ENCODE measurements at regions not wholly inside any gene's neighbourhood (a gene's known extent, or its start where the extent isn't known, plus 50 kb on each side); places are given as distances from the start of the nearest gene placed in this dataset.
"Not testable (repeated sequence)": the region's sequence is repeated elsewhere in the genome, so short reads cannot be mapped to it uniquely, and the experiment has no call there.

- no peaks in the 10 kb centered on the region for H3K9me3 ChIP-seq (ENCODE audit: control insufficient read depth in 4 of 4, low read length in 3 of 4)
- TF ChIP-seq RXRA (IDR thresholded peaks at IDR 0.05) (no peak), NR2F2 (IDR thresholded peaks at IDR 0.05) (no peak), FOXA2 (IDR thresholded peaks at IDR 0.05) (no peak), SP1 (IDR thresholded peaks at IDR 0.05) (no peak), HNF4A (conservative IDR thresholded peaks at IDR 0.05) (no peak), CTCF (IDR thresholded peaks at IDR 0.05; ENCODE audit: low read depth, low read length, missing input control) (no peak), REST (IDR thresholded peaks at IDR 0.05) (no peak), EGR1 (IDR thresholded peaks at IDR 0.05; ENCODE audit: low read depth in 2 of 2) (no peak), RAD21 (IDR thresholded peaks at IDR 0.05) (no peak), FOXA1 (IDR thresholded peaks at IDR 0.05) (no peak)
- 88% methylated on average over 2 of the region's 2 CpGs for WGBS
- H3K4me1 ChIP-seq (ENCODE audit: control insufficient read depth in 4 of 4, insufficient read depth in 4 of 4, low read length in 3 of 4) = no peaks in the 10 kb centered on the region
- H3K27ac ChIP-seq (ENCODE audit: low read depth in 1 of 2, low read length in 2 of 2) = no peak overlapping the region
- H3K4me3 ChIP-seq (ENCODE audit: low read depth in 1 of 3, low read length in 3 of 3) = no peak overlapping the region
- no peak overlapping the region for H3K9ac ChIP-seq (ENCODE audit: low read depth in 1 of 2, low read length in 2 of 2)
- DNase-seq (ENCODE audit: low spot score) = no peak
- no peaks in the 10 kb centered on the region for H3K27me3 ChIP-seq (ENCODE audit: control insufficient read depth in 4 of 4, insufficient read depth in 4 of 4, low read length in 3 of 4)
- no peaks in the 10 kb centered on the region for H3K36me3 ChIP-seq (ENCODE audit: control insufficient read depth in 4 of 4, insufficient read depth in 3 of 4, low read depth in 1 of 4, low read length in 3 of 4)
Observed at GRCh38 chr3:197450308-197450707, 105.5 kb downstream of the BDH1 start.

- H3K4me1 ChIP-seq (ENCODE audit: control insufficient read depth in 4 of 4, insufficient read depth in 4 of 4, low read length in 3 of 4); DNase-seq (ENCODE audit: low spot score); H3K27ac ChIP-seq (ENCODE audit: low read depth in 1 of 2, low read length in 2 of 2); H3K9me3 ChIP-seq (ENCODE audit: control insufficient read depth in 4 of 4, low read length in 3 of 4); H3K4me3 ChIP-seq (ENCODE audit: low read depth in 1 of 3, low read length in 3 of 3); H3K9ac ChIP-seq (ENCODE audit: low read depth in 1 of 2, low read length in 2 of 2); H3K36me3 ChIP-seq (ENCODE audit: control insufficient read depth in 4 of 4, insufficient read depth in 3 of 4, low read depth in 1 of 4, low read length in 3 of 4); H3K27me3 ChIP-seq (ENCODE audit: control insufficient read depth in 4 of 4, insufficient read depth in 4 of 4, low read length in 3 of 4): not testable (repeated sequence)
- WGBS = 96% methylated on average over 3 of the region's 3 CpGs
Observed at GRCh38 chr3:197449181-197449580, 106.6 kb downstream of the BDH1 start.

GRCh38 chr3:197447781-197448180, 108.0 kb downstream of the BDH1 start:
- not testable (repeated sequence) for DNase-seq (ENCODE audit: low spot score); H3K27ac ChIP-seq (ENCODE audit: low read depth in 1 of 2, low read length in 2 of 2); H3K9ac ChIP-seq (ENCODE audit: low read depth in 1 of 2, low read length in 2 of 2); H3K36me3 ChIP-seq (ENCODE audit: control insufficient read depth in 4 of 4, insufficient read depth in 3 of 4, low read depth in 1 of 4, low read length in 3 of 4); H3K4me1 ChIP-seq (ENCODE audit: control insufficient read depth in 4 of 4, insufficient read depth in 4 of 4, low read length in 3 of 4); H3K9me3 ChIP-seq (ENCODE audit: control insufficient read depth in 4 of 4, low read length in 3 of 4); H3K27me3 ChIP-seq (ENCODE audit: control insufficient read depth in 4 of 4, insufficient read depth in 4 of 4, low read length in 3 of 4); H3K4me3 ChIP-seq (ENCODE audit: low read depth in 1 of 3, low read length in 3 of 3)
- 76% methylated on average over 6 of the region's 6 CpGs for WGBS

Measured in liver (tissue), 8 donors.